A549 (cell line): ENCODE measurements at regions not wholly inside any gene's neighbourhood (a gene's known extent, or its start where the extent isn't known, plus 50 kb on each side); places are given as distances from the start of the nearest gene placed in this dataset.

Source experiments
- ATAC-seq, 2 experiments: fragments of 200-7000 bp in 1 of 2; fragments of >200 bp in 1 of 2; cut with Nextera tagmentation in 1 of 2; cut with Tn5 transposase in 1 of 2; 3 replicates each; pipeline versions ENCODE4 v1.8.0 to v1.9.1; 2018 to 2020; ENCODE audit warnings: mild to moderate bottlenecking in 1 of 2, moderate library complexity in 1 of 2
- CTCF ChIA-PET: fragments of 300-600 bp; sonication (Branson Sonifier 250); formaldehyde crosslinking; extraction: SDS; loops from one replicate; lab custom pipeline; 2021; ENCODE audit warnings: antibody characterized with exemption, inconsistent platforms; lab: Yijun Ruan, JAX
- POLR2A ChIA-PET: fragments of 350-600 bp; formaldehyde crosslinking; extraction: SDS; loops from one replicate; lab custom pipeline; 2021; ENCODE audit warnings: antibody characterized with exemption, inconsistent platforms; lab: Yijun Ruan, JAX
- DNase-seq, 2 experiments: peaks; one replicate each; pipeline versions ENCODE4 v3.0.0 to v3.0.0-alpha.2; 2011 to 2016; ENCODE audit warnings: low read depth in 1 of 2, low spot score in 1 of 2
- FAIRE-seq: peaks from 2 replicates; lab custom pipeline; 2011; peaks lifted over from hg19 to GRCh38; lab: Jason Lieb, UNC
- H3K27ac ChIP-seq, 2 experiments: fragments of >200 bp; sonication (Bioruptor Twin); formaldehyde crosslinking; 3 replicates each; pipeline ENCODE4 v1.5.1; 2016 to 2017
- H3K4me1 ChIP-seq: fragments of >200 bp; sonication (Bioruptor Twin); formaldehyde crosslinking; 3 replicates; pipeline ENCODE4 v1.6.1; 2016
- H3K4me2 ChIP-seq: fragments of >200 bp; sonication (Bioruptor Twin); formaldehyde crosslinking; 3 replicates; pipeline ENCODE4 v1.6.1; 2016
- H3K4me3 ChIP-seq: fragments of >200 bp; sonication (Bioruptor Twin); formaldehyde crosslinking; 3 replicates; pipeline ENCODE4 v1.5.1; 2016
- H3K9me3 ChIP-seq: fragments of >200 bp; sonication (Bioruptor Twin); formaldehyde crosslinking; 3 replicates; pipeline ENCODE4 v1.6.1; 2016
- BCL3 ChIP-seq: fragments of >200 bp; sonication (Bioruptor Twin); formaldehyde crosslinking; IDR thresholded peaks from 3 replicates; pipeline ENCODE4 v1.6.1; 2016
- CBX2 ChIP-seq: fragments of 200-600 bp; sonication (generic); IDR thresholded peaks from 2 replicates; pipeline ENCODE4 v1.6.1; 2016; ENCODE audit warnings: low read depth, mild to moderate bottlenecking, borderline replicate concordance
- CBX8 ChIP-seq: fragments of 200-600 bp; sonication (generic); IDR thresholded peaks from 2 replicates; pipeline ENCODE4 v1.6.1; 2016
- CEBPB ChIP-seq, 2 experiments: fragments of >200 bp in 1 of 2; sonication (Bioruptor Twin) in 1 of 2; formaldehyde crosslinking in 1 of 2; IDR thresholded peaks; 2 replicates each; pipeline ENCODE4 v1.6.1; 2012 to 2016
- CTCF ChIP-seq: fragments of >200 bp; sonication (Bioruptor Twin); formaldehyde crosslinking; IDR thresholded peaks from 3 replicates; pipeline ENCODE4 v1.5.1; 2016
- FOSB ChIP-seq: fragments of 250-450 bp; sonication (Bioruptor Pico); IDR thresholded peaks from 2 replicates; pipeline ENCODE4 v1.5.0; 2020; ENCODE audit warnings: mild to moderate bottlenecking, moderate library complexity
- GATA3 ChIP-seq: IDR thresholded peaks from 2 replicates; pipeline ENCODE4 v1.6.1; 2012; ENCODE audit warnings: borderline replicate concordance
- HES2 ChIP-seq: fragments of >200 bp; sonication (Bioruptor Twin); formaldehyde crosslinking; IDR thresholded peaks from 2 replicates; pipeline ENCODE4 v1.6.1; 2016
- HOXA7 ChIP-seq: fragments of 250-450 bp; sonication (Bioruptor Pico); IDR thresholded peaks from 2 replicates; pipeline ENCODE4 v1.5.0; 2020; ENCODE audit warnings: mild to moderate bottlenecking, moderate library complexity
- KDM1A ChIP-seq: fragments of 200-600 bp; sonication (generic); IDR thresholded peaks from 2 replicates; pipeline ENCODE4 v1.6.1; 2016; ENCODE audit warnings: low read depth, mild to moderate bottlenecking
- MAZ ChIP-seq: fragments of 150-350 bp; IDR thresholded peaks from 2 replicates; pipeline ENCODE4 v1.6.1; 2014; ENCODE audit warnings: antibody characterized with exemption, low read depth, low read length, borderline replicate concordance
- MYC ChIP-seq: IDR thresholded peaks from 2 replicates; pipeline ENCODE4 v1.6.1; 2012; ENCODE audit warnings: mild to moderate bottlenecking, inconsistent platforms, low read length, improper control_type of control experiment, borderline replicate concordance
- NFE2L2 ChIP-seq: fragments of 150-350 bp; conservative IDR thresholded peaks from 2 replicates; pipeline ENCODE4 v1.6.1; 2014; ENCODE audit warnings: low read length
- POLR2A ChIP-seq: IDR thresholded peaks from 2 replicates; pipeline ENCODE4 v1.6.1; 2012; ENCODE audit warnings: mild to moderate bottlenecking, low read length
- POLR2AphosphoS2 ChIP-seq: conservative IDR thresholded peaks from 2 replicates; pipeline ENCODE4 v1.6.1; 2012; ENCODE audit warnings: low read length, improper control_type of control experiment, inconsistent platforms
- RAD21 ChIP-seq, 2 experiments: fragments of >200 bp in 1 of 2; sonication (Bioruptor Twin) in 1 of 2; formaldehyde crosslinking in 1 of 2; IDR thresholded peaks in 1 of 2; conservative IDR thresholded peaks in 1 of 2; 2 replicates in 1 of 2; 3 replicates in 1 of 2; pipeline ENCODE4 v1.6.1; 2012 to 2018; ENCODE audit warnings: inconsistent platforms in 1 of 2
- RNF2 ChIP-seq: fragments of 200-600 bp; sonication (generic); IDR thresholded peaks from 2 replicates; pipeline ENCODE4 v1.6.1; 2016; ENCODE audit warnings: low read depth, mild to moderate bottlenecking, antibody characterized with exemption, moderate library complexity, borderline replicate concordance
- SMC3 ChIP-seq: fragments of >200 bp; sonication (Bioruptor Twin); formaldehyde crosslinking; IDR thresholded peaks from 3 replicates; pipeline ENCODE4 v1.6.1; 2018; ENCODE audit warnings: inconsistent platforms
- TFCP2L1 ChIP-seq: fragments of 250-450 bp; sonication (Bioruptor Pico); IDR thresholded peaks from 2 replicates; pipeline ENCODE4 v1.5.0; 2021; ENCODE audit warnings: mild to moderate bottlenecking
- ZC3H11A ChIP-seq: fragments of 450-650 bp; IDR thresholded peaks from 2 replicates; pipeline ENCODE4 v1.6.1; 2014; ENCODE audit warnings: antibody characterized with exemption, mild to moderate bottlenecking
- ZNF302 ChIP-seq: fragments of 250-450 bp; sonication (Bioruptor Pico); IDR thresholded peaks from 2 replicates; pipeline ENCODE4 v1.9.0; 2021; ENCODE audit warnings: inconsistent platforms, mild to moderate bottlenecking, moderate library complexity
- WGBS: methylation state at CpG from one replicate; pipeline ENCODE4 v1.1.6; 2017; ENCODE audit errors: missing lambda C conversion rate; 5-methylcytosine and 5-hydroxymethylcytosine counted together
- TF ChIP-seq, protein P1 (sequence below): fragments of 200-600 bp; sonication (generic); IDR thresholded peaks from 2 replicates; pipeline ENCODE4 v1.6.1; 2016; ENCODE audit warnings: antibody characterized with exemption, mild to moderate bottlenecking, moderate library complexity
- TF ChIP-seq, protein P2 (sequence below): fragments of 250-450 bp; sonication (Bioruptor Pico); IDR thresholded peaks from 2 replicates; pipeline ENCODE4 v1.5.0; 2021; ENCODE audit warnings: mild to moderate bottlenecking, moderate library complexity, borderline replicate concordance
- TF ChIP-seq, protein P3 (sequence below): fragments of 150-350 bp; IDR thresholded peaks from 2 replicates; pipeline ENCODE4 v1.6.1; 2014; ENCODE audit warnings: low read depth, mild to moderate bottlenecking, low read length

- TF ChIP-seq CBX2 (no peak), RAD21 (conservative IDR thresholded peaks at IDR 0.05 in 1 of 2, IDR thresholded peaks at IDR 0.05 in 1 of 2) (no peak), NFE2L2 (no peak)
These were observed 232.9 kb downstream of the SYK start (continued) for GRCh38 chr9:91034521-91034920.

DNA sequence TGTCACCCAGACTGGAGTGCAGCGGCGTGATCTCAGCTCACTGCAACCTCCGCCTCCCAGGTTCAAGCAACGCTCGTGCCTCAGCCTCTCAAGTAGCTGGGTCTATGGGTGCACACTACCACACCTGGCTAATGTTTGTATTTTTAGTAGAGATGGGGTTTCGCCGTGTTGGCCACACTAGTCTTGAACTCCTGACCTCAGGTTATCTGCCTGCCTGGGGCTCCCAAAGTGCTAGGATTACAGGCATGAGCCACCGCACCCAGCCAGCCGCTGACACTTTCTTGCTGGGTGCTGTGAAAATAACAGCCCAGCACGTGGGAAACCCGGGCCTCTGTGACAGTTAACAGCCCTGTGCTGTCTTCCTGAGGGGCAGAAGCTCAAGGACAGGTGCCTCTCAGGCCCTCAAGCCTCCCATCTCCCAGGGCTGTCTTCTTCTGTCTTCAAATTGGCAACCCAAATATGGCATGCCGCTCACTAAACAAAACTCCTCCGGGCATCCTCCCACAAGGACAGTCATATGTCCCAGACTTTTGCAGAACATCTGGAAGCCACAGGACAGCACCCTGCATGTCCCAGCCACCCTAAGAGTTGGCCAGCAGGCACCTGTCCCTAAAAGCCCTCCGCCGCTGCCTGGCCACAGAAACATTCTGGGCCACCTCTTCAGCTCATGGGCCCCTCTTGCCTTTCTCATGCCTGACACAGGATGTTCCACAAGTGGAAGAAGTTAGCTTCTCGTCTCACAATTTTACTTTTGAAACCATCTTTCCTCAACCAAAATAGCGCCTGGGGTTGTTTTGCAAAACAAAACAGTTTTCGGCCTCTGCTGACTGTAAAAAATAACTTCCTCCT is 233.6 kb downstream of the SYK start:
- Histone ChIP-seq H3K4me3 (no peak overlapping the region), H3K4me2 (no peak overlapping the region), H3K4me1 (peaks cover 21% of the 10 kb centered on the region)
- TF ChIP-seq RNF2: no peak
- TF ChIP-seq CTCF: no peak
- no peak for TF ChIP-seq TFCP2L1 (CRISPR knock-in tag)
- no peak for TF ChIP-seq MAZ
- no peak for TF ChIP-seq POLR2A
- TF ChIP-seq ZC3H11A: no peak
- TF ChIP-seq KDM1A: no peak
- TF ChIP-seq MYC: no peak
- TF ChIP-seq, all 56 proteins: peak for 0
- ChIA-PET CTCF (interaction anchor here (0.7 to 7.7 kb wide), 7 partner anchors 11 to 391 kb away, joined by 3 to 41 read pairs (median 4); partner anchors contain the start of gene NFIL3), POLR2A (no interaction called here)
- no peak for ATAC-seq
- no peak for DNase-seq
- 78% methylated on average over 16 of the region's 18 CpGs for WGBS
- FAIRE-seq: no peak
- H3K9me3 ChIP-seq: no peaks in the 10 kb centered on the region
- H3K27ac ChIP-seq: peak overlapping the region in 1 of 2 experiments; percentile 30; a peak in 1 of 6 replicates

DNA sequence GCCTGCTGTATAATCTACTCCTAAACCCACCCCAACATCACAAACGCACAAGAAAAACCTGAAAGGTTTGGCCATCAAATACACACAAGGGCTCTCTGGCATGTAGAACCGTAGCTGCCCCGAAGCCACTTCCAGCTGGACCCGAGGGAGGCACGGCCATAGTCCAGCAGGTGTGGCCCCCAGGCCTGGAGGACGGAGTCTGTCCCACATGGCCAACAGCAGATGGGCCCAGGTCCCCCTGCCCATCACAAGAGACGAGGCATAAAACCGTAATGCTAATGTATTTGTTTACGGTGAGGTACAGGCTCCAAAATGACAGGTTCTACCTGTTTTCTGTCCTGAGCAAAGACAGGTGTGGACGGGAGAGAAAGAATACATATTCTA is 234.2 kb downstream of the SYK start:
- Histone ChIP-seq H3K9me3 (no peaks in the 10 kb centered on the region), H3K4me2 (no peak overlapping the region), H3K4me1 (peaks cover 21% of the 10 kb centered on the region), H3K27ac (peak overlapping the region in 1 of 2 experiments; percentile 89; a peak in 2 of 6 replicates), H3K4me3 (no peak overlapping the region)
- POLR2A ChIA-PET: no interaction called here
- 86% methylated on average over 8 of the region's 10 CpGs for WGBS
- no peak for FAIRE-seq
- ATAC-seq: no peak
- CTCF ChIA-PET: interaction anchor here (0.7 to 7.7 kb wide), 6 partner anchors 12 to 390 kb away, joined by 3 to 41 read pairs (median 6); partner anchors contain the start of gene NFIL3
- no peak for DNase-seq
- TF ChIP-seq, protein P1, sequence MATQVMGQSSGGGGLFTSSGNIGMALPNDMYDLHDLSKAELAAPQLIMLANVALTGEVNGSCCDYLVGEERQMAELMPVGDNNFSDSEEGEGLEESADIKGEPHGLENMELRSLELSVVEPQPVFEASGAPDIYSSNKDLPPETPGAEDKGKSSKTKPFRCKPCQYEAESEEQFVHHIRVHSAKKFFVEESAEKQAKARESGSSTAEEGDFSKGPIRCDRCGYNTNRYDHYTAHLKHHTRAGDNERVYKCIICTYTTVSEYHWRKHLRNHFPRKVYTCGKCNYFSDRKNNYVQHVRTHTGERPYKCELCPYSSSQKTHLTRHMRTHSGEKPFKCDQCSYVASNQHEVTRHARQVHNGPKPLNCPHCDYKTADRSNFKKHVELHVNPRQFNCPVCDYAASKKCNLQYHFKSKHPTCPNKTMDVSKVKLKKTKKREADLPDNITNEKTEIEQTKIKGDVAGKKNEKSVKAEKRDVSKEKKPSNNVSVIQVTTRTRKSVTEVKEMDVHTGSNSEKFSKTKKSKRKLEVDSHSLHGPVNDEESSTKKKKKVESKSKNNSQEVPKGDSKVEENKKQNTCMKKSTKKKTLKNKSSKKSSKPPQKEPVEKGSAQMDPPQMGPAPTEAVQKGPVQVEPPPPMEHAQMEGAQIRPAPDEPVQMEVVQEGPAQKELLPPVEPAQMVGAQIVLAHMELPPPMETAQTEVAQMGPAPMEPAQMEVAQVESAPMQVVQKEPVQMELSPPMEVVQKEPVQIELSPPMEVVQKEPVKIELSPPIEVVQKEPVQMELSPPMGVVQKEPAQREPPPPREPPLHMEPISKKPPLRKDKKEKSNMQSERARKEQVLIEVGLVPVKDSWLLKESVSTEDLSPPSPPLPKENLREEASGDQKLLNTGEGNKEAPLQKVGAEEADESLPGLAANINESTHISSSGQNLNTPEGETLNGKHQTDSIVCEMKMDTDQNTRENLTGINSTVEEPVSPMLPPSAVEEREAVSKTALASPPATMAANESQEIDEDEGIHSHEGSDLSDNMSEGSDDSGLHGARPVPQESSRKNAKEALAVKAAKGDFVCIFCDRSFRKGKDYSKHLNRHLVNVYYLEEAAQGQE: no peak
- TF ChIP-seq ZNF302 (CRISPR knock-in tag): no peak
- TF ChIP-seq MYC: no peak
- no peak for TF ChIP-seq GATA3
- TF ChIP-seq NFE2L2: no peak
- TF ChIP-seq, protein P2, sequence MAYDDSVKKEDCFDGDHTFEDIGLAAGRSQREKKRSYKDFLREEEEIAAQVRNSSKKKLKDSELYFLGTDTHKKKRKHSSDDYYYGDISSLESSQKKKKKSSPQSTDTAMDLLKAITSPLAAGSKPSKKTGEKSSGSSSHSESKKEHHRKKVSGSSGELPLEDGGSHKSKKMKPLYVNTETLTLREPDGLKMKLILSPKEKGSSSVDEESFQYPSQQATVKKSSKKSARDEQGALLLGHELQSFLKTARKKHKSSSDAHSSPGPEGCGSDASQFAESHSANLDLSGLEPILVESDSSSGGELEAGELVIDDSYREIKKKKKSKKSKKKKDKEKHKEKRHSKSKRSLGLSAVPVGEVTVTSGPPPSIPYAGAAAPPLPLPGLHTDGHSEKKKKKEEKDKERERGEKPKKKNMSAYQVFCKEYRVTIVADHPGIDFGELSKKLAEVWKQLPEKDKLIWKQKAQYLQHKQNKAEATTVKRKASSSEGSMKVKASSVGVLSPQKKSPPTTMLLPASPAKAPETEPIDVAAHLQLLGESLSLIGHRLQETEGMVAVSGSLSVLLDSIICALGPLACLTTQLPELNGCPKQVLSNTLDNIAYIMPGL (CRISPR knock-in tag): no peak
- TF ChIP-seq SMC3: no peak
- no peak for TF ChIP-seq KDM1A
- TF ChIP-seq POLR2AphosphoS2: no peak
- TF ChIP-seq HOXA7 (CRISPR knock-in tag): no peak
- no peak for TF ChIP-seq CEBPB (IDR thresholded peaks at IDR 0.05)
- TF ChIP-seq HES2: no peak
- TF ChIP-seq BCL3: no peak
- TF ChIP-seq CBX8: no peak
- no peak for TF ChIP-seq FOSB
- TF ChIP-seq, protein P3, sequence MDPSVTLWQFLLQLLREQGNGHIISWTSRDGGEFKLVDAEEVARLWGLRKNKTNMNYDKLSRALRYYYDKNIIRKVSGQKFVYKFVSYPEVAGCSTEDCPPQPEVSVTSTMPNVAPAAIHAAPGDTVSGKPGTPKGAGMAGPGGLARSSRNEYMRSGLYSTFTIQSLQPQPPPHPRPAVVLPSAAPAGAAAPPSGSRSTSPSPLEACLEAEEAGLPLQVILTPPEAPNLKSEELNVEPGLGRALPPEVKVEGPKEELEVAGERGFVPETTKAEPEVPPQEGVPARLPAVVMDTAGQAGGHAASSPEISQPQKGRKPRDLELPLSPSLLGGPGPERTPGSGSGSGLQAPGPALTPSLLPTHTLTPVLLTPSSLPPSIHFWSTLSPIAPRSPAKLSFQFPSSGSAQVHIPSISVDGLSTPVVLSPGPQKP: no peak
